ENCODE measurements at regions not wholly inside any gene's neighbourhood (a gene's known extent, or its start where the extent isn't known, plus 50 kb on each side); places are given as distances from the start of the nearest gene placed in this dataset.

GRCh38 chr9:80127920-80128319, 556.2 kb downstream of the TLE4 start:
- H3K4me1 ChIP-seq (ENCODE audit: control insufficient read depth, low read length), result no peaks in the 10 kb centered on the region
- no peak for TF ChIP-seq CTCF (IDR thresholded peaks at IDR 0.05; ENCODE audit: low read depth, low read length, poor library complexity, severe bottlenecking)
- no peak for TF ChIP-seq EZH2phosphoT487 (IDR thresholded peaks at IDR 0.05; ENCODE audit: borderline replicate concordance, low read length)
- no peaks in the 10 kb centered on the region for H3K9me3 ChIP-seq (ENCODE audit: control insufficient read depth, insufficient read depth, low read length)

GRCh38 chr9:80125731-80126264, 554.0 kb downstream of the TLE4 start:
- Histone ChIP-seq H3K9me3 (ENCODE audit: control insufficient read depth, insufficient read depth, low read length) (no peaks in the 10 kb centered on the region), H4K20me1 (ENCODE audit: control insufficient read depth, insufficient read depth, low read depth, low read length) (no peaks in the 10 kb centered on the region), H3F3A (ENCODE audit: control insufficient read depth, insufficient read depth) (no peaks in the 10 kb centered on the region), H3K4me2 (ENCODE audit: low read length) (no peak overlapping the region), H3K27me3 (ENCODE audit: control insufficient read depth, low read length) (no peaks in the 10 kb centered on the region), H3K9me2 (replicated peaks; ENCODE audit: control insufficient read depth, low read length) (no peaks in the 10 kb centered on the region), H3K4me3 (ENCODE audit: low read length) (no peak overlapping the region), H3K4me1 (ENCODE audit: control insufficient read depth, low read length) (no peaks in the 10 kb centered on the region), H3K36me3 (ENCODE audit: control insufficient read depth, low read length) (no peaks in the 10 kb centered on the region), H3K79me2 (ENCODE audit: control insufficient read depth, low read length) (no peaks in the 10 kb centered on the region), H3K27ac (ENCODE audit: low read depth, low read length) (no peak overlapping the region)
- TF ChIP-seq CTCF (IDR thresholded peaks at IDR 0.05; ENCODE audit: low read depth, low read length, poor library complexity, severe bottlenecking), result no peak
- TF ChIP-seq EZH2phosphoT487 (IDR thresholded peaks at IDR 0.05; ENCODE audit: borderline replicate concordance, low read length), result no peak

More at GRCh38 chr9:80127920-80128319, 556.2 kb downstream of the TLE4 start:
- Histone ChIP-seq H3K4me3 (ENCODE audit: low read length) (no peak overlapping the region), H3K27me3 (ENCODE audit: control insufficient read depth, low read length) (peaks cover 4% of the 10 kb centered on the region; the same call in 1 of the 2 replicates), H3F3A (ENCODE audit: control insufficient read depth, insufficient read depth) (no peaks in the 10 kb centered on the region), H3K36me3 (ENCODE audit: control insufficient read depth, low read length) (no peaks in the 10 kb centered on the region), H3K27ac (ENCODE audit: low read depth, low read length) (no peak overlapping the region), H3K4me2 (ENCODE audit: low read length) (no peak overlapping the region), H4K20me1 (ENCODE audit: control insufficient read depth, insufficient read depth, low read depth, low read length) (no peaks in the 10 kb centered on the region), H3K79me2 (ENCODE audit: control insufficient read depth, low read length) (no peaks in the 10 kb centered on the region), H3K9me2 (replicated peaks; ENCODE audit: control insufficient read depth, low read length) (no peaks in the 10 kb centered on the region)

GRCh38 chr9:80117031-80117430, 545.3 kb downstream of the TLE4 start:
- no peak overlapping the region for H3K4me2 ChIP-seq (ENCODE audit: low read length)
- no peaks in the 10 kb centered on the region for H3K27me3 ChIP-seq (ENCODE audit: control insufficient read depth, low read length)
- H3K36me3 ChIP-seq (ENCODE audit: control insufficient read depth, low read length), result no peaks in the 10 kb centered on the region
- H3K4me1 ChIP-seq (ENCODE audit: control insufficient read depth, low read length), result no peaks in the 10 kb centered on the region
- H3K9me3 ChIP-seq (ENCODE audit: control insufficient read depth, insufficient read depth, low read length), result no peaks in the 10 kb centered on the region
- H3F3A ChIP-seq (ENCODE audit: control insufficient read depth, insufficient read depth), result no peaks in the 10 kb centered on the region
- H3K9me2 ChIP-seq (replicated peaks; ENCODE audit: control insufficient read depth, low read length), result no peaks in the 10 kb centered on the region
- TF ChIP-seq EZH2phosphoT487 (IDR thresholded peaks at IDR 0.05; ENCODE audit: borderline replicate concordance, low read length), result no peak
- TF ChIP-seq CTCF (IDR thresholded peaks at IDR 0.05; ENCODE audit: low read depth, low read length, poor library complexity, severe bottlenecking), result no peak
- no peaks in the 10 kb centered on the region for H4K20me1 ChIP-seq (ENCODE audit: control insufficient read depth, insufficient read depth, low read depth, low read length)
- no peak overlapping the region for H3K27ac ChIP-seq (ENCODE audit: low read depth, low read length)
- no peaks in the 10 kb centered on the region for H3K79me2 ChIP-seq (ENCODE audit: control insufficient read depth, low read length)
- H3K4me3 ChIP-seq (ENCODE audit: low read length), result no peak overlapping the region
